Mesenchymal stem cell (in vitro differentiated cells and primary cell): ENCODE measurements at regions not wholly inside any gene's neighbourhood (a gene's known extent, or its start where the extent isn't known, plus 50 kb on each side); places are given as distances from the start of the nearest gene placed in this dataset.

Experiments used
- DNase-seq: peaks from one replicate; pipeline ENCODE4 v3.0.0-alpha.2; 2013
- H2AFZ ChIP-seq: one replicate; pipeline ENCODE4 v1.6.1; 2013; ENCODE audit warnings: low read depth, mild to moderate bottlenecking, control low read depth, inconsistent platforms, low read length, moderate library complexity
- H2AK5ac ChIP-seq: 2 replicates; pipeline ENCODE4 v1.6.1; 2013; ENCODE audit warnings: low read length, moderate library complexity, mild to moderate bottlenecking, inconsistent platforms; ENCODE audit not compliant: severe bottlenecking
- H2BK120ac ChIP-seq: one replicate; pipeline ENCODE4 v1.6.1; 2013; ENCODE audit warnings: low read depth, mild to moderate bottlenecking, inconsistent platforms, low read length, moderate library complexity
- H2BK12ac ChIP-seq, 2 experiments: one replicate each; pipeline ENCODE4 v1.6.1; 2013; ENCODE audit warnings: inconsistent platforms in 2 of 2, low read length in 2 of 2, mild to moderate bottlenecking in 2 of 2, moderate library complexity in 2 of 2, control low read depth in 1 of 2
- H2BK15ac ChIP-seq: one replicate; pipeline ENCODE4 v1.6.1; 2013; ENCODE audit warnings: mild to moderate bottlenecking, low read depth, inconsistent platforms; ENCODE audit not compliant: poor library complexity, severe bottlenecking
- H2BK5ac ChIP-seq: 2 replicates; pipeline ENCODE4 v1.6.1; 2013; ENCODE audit warnings: low read depth, mild to moderate bottlenecking, low read length, control low read depth, inconsistent platforms; ENCODE audit not compliant: poor library complexity, severe bottlenecking
- H3K14ac ChIP-seq, 2 experiments: one replicate each; pipeline ENCODE4 v1.6.1; 2013; ENCODE audit warnings: inconsistent platforms in 2 of 2, low read length in 2 of 2, control low read depth in 1 of 2, mild to moderate bottlenecking in 1 of 2, moderate library complexity in 1 of 2
- H3K18ac ChIP-seq, 2 experiments: one replicate each; pipeline ENCODE4 v1.6.1; 2013; ENCODE audit warnings: inconsistent platforms in 2 of 2, low read length in 2 of 2, control low read depth in 1 of 2, low read depth in 1 of 2, mild to moderate bottlenecking in 1 of 2
- H3K23ac ChIP-seq, 2 experiments: one replicate each; pipeline ENCODE4 v1.6.1; 2013; ENCODE audit warnings: inconsistent platforms in 2 of 2, low read length in 2 of 2, mild to moderate bottlenecking in 2 of 2, moderate library complexity in 2 of 2, control low read depth in 1 of 2
- H3K27ac ChIP-seq: 2 replicates; pipeline ENCODE4 v1.5.1; 2013; ENCODE audit warnings: mild to moderate bottlenecking, moderate library complexity, low read length, control low read depth, inconsistent platforms; ENCODE audit not compliant: poor library complexity, severe bottlenecking
- H3K27me3 ChIP-seq, 2 experiments: 2 replicates each; pipeline versions ENCODE4 v1.6.1 to v1.7.0; 2013; ENCODE audit warnings: low read length in 2 of 2, mild to moderate bottlenecking in 2 of 2, moderate library complexity in 2 of 2, control low read depth in 1 of 2, inconsistent platforms in 1 of 2; ENCODE audit not compliant: control insufficient read depth in 1 of 2, insufficient read depth in 1 of 2
- H3K36me3 ChIP-seq, 2 experiments: 2 replicates each; pipeline versions ENCODE4 v1.6.1 to v1.7.0; 2013; ENCODE audit warnings: low read length in 2 of 2, control low read depth in 1 of 2, inconsistent platforms in 1 of 2, low read depth in 1 of 2, mild to moderate bottlenecking in 1 of 2; ENCODE audit not compliant: insufficient read depth in 2 of 2, control insufficient read depth in 1 of 2
- H3K4ac ChIP-seq, 2 experiments: one replicate each; pipeline ENCODE4 v1.6.1; 2013; ENCODE audit warnings: inconsistent platforms in 2 of 2, low read length in 2 of 2, mild to moderate bottlenecking in 2 of 2, moderate library complexity in 2 of 2, control low read depth in 1 of 2, low read depth in 1 of 2
- H3K4me1 ChIP-seq: 2 replicates; pipeline ENCODE4 v1.6.1; 2013; ENCODE audit warnings: low read depth, low read length, control low read depth; ENCODE audit not compliant: control insufficient read depth, insufficient read depth
- H3K4me2 ChIP-seq: 2 replicates; pipeline ENCODE4 v1.6.1; 2013; ENCODE audit warnings: low read length, mild to moderate bottlenecking, inconsistent platforms; ENCODE audit not compliant: poor library complexity, severe bottlenecking
- H3K4me3 ChIP-seq, 2 experiments: 2 replicates each; pipeline versions ENCODE4 v1.5.1 to v1.7.0; 2013; ENCODE audit warnings: low read length in 2 of 2, mild to moderate bottlenecking in 2 of 2, control low read depth in 1 of 2, low read depth in 1 of 2; ENCODE audit not compliant: insufficient read depth in 1 of 2
- H3K79me1 ChIP-seq: replicated peaks from 2 replicates; pipeline ENCODE4 v1.6.1; 2013; ENCODE audit warnings: mild to moderate bottlenecking, control low read depth, low read length, inconsistent platforms; ENCODE audit not compliant: poor library complexity, severe bottlenecking
- H3K9ac ChIP-seq: 2 replicates; pipeline ENCODE4 v1.7.0; 2013; ENCODE audit warnings: mild to moderate bottlenecking, low read length, moderate library complexity
- H3K9me3 ChIP-seq: 2 replicates; pipeline ENCODE4 v1.7.0; 2013; ENCODE audit warnings: mild to moderate bottlenecking, low read length; ENCODE audit not compliant: control insufficient read depth
- H4K8ac ChIP-seq: one replicate; pipeline ENCODE4 v1.6.1; 2013; ENCODE audit warnings: inconsistent platforms, mild to moderate bottlenecking, low read length, moderate library complexity
- H4K91ac ChIP-seq: one replicate; pipeline ENCODE4 v1.6.1; 2013; ENCODE audit warnings: mild to moderate bottlenecking, low read length, inconsistent platforms
- WGBS: methylation state at CpG from one replicate; pipeline ENCODE4 v1.1.7; 2013; ENCODE audit warnings: mixed read lengths; 5-methylcytosine and 5-hydroxymethylcytosine counted together

DNA sequence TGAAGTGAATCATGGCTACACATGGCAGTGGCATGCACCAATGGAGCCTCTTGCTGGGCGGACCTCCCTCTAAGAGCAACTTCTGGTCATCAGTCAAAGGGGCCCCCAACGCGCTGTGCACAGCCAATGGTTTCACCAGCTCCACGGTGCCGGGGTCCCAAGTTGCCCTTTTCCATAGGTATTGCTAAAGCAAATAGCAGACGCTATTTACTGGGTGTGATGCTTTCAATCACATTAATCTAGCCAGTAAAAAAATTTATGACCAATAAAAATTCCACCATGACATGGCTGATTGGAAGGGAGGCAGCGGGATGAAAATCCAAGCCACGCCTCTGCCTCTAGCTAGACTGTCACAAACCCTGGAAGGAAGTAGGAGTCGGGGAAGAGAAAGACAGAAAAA is 680.3 kb upstream of the SOX9 start:
- no peak overlapping the region for H3K27ac ChIP-seq
- H3K18ac ChIP-seq, result peak overlapping the region; percentile 46 to 80
- peak overlapping the region; percentile 27 to 90 for H2BK12ac ChIP-seq
- no peaks in the 10 kb centered on the region for H3K27me3 ChIP-seq
- H3K36me3 ChIP-seq, result no peaks in the 10 kb centered on the region
- H3K4me2 ChIP-seq, result no peak overlapping the region
- no peak overlapping the region for H4K8ac ChIP-seq
- H2BK5ac ChIP-seq, result no peak overlapping the region
- H3K14ac ChIP-seq, result no peak overlapping the region
- no peak overlapping the region for H3K4me3 ChIP-seq
- H3K23ac ChIP-seq, result no peak overlapping the region
- no peaks in the 10 kb centered on the region for H3K9me3 ChIP-seq
- H2AK5ac ChIP-seq, result peak overlapping the region; percentile 7
- H3K79me1 ChIP-seq, result no peaks in the 10 kb centered on the region
- no peak for DNase-seq
- H3K4ac ChIP-seq, result peak overlapping the region; percentile 13 to 36
- H2BK120ac ChIP-seq, result peak overlapping the region; percentile 71
- peak overlapping the region; percentile 18 for H4K91ac ChIP-seq
- H3K9ac ChIP-seq, result no peak overlapping the region
- H3K4me1 ChIP-seq, result peaks cover 5% of the 10 kb centered on the region
- 98% methylated on average over 8 of the region's 9 CpGs for WGBS
- H2AFZ ChIP-seq, result no peak overlapping the region
- no peak overlapping the region for H2BK15ac ChIP-seq

- H3K27me3 ChIP-seq, result no peaks in the 10 kb centered on the region
- H3K23ac ChIP-seq, result no peak overlapping the region
- H2BK15ac ChIP-seq, result no peak overlapping the region
- no peak overlapping the region for H3K4me2 ChIP-seq
- H3K79me1 ChIP-seq, result no peaks in the 10 kb centered on the region
- no peak overlapping the region for H3K14ac ChIP-seq
- peak overlapping the region in 1 of 2 experiments; percentile 37 for H3K18ac ChIP-seq
- H3K4me3 ChIP-seq, result no peak overlapping the region
- no peak overlapping the region for H3K4ac ChIP-seq
- H3K9me3 ChIP-seq, result no peaks in the 10 kb centered on the region
- WGBS, result 0% methylated on average over 6 of the region's 6 CpGs
- H3K36me3 ChIP-seq, result no peaks in the 10 kb centered on the region
- no peak overlapping the region for H3K9ac ChIP-seq
- no peak overlapping the region for H3K27ac ChIP-seq
- H2AK5ac ChIP-seq, result no peak overlapping the region
- no peak overlapping the region for H2BK5ac ChIP-seq
- H2AFZ ChIP-seq, result no peak overlapping the region
- peak overlapping the region; percentile 42 for H4K8ac ChIP-seq
- H2BK120ac ChIP-seq, result no peak overlapping the region
- peak overlapping the region in 1 of 2 experiments; percentile 28 for H2BK12ac ChIP-seq
- H3K4me1 ChIP-seq, result peaks cover 5% of the 10 kb centered on the region
- DNase-seq, result peak; percentile 93
- no peak overlapping the region for H4K91ac ChIP-seq
Observed at GRCh38 chr17:71441098-71441497, 679.7 kb upstream of the SOX9 start.

DNA sequence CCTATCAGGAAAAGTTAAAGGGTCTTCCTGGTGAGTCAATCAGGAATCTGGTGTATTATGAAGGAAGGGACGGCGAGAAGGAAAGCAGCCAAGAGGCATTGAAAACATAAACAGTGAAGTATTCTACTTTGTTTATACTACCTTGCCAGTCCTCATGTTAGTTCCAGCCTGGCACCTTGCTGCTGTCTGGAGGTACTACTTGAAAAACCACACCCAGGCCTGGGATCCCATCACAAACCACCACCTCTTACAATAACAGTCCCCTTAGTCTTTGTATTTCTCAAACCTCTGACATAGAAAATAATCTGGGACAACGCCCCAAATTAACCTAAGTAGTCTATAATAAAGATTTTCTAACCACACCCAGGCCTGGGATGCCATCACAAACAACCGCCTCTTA is 676.7 kb upstream of the SOX9 start:
- Histone ChIP-seq H2AK5ac (no peak overlapping the region), H3K9ac (no peak overlapping the region), H3K9me3 (no peaks in the 10 kb centered on the region), H2BK15ac (no peak overlapping the region), H2BK120ac (no peak overlapping the region), H3K4ac (no peak overlapping the region), H3K4me2 (no peak overlapping the region), H3K18ac (no peak overlapping the region), H3K36me3 (no peaks in the 10 kb centered on the region), H3K4me3 (no peak overlapping the region), H3K14ac (no peak overlapping the region), H4K8ac (no peak overlapping the region), H3K27ac (no peak overlapping the region), H2BK12ac (no peak overlapping the region), H2BK5ac (no peak overlapping the region), H3K23ac (no peak overlapping the region), H3K27me3 (no peaks in the 10 kb centered on the region), H4K91ac (no peak overlapping the region), H2AFZ (no peak overlapping the region), H3K4me1 (peaks cover 3% of the 10 kb centered on the region), H3K79me1 (no peaks in the 10 kb centered on the region)
- DNase-seq, result no peak
- 53% methylated on average over 4 of the region's 4 CpGs for WGBS

- no peak overlapping the region for H2AK5ac ChIP-seq
- WGBS, result 90% methylated on average over 1 of the region's 2 CpGs
- H2BK12ac ChIP-seq, result no peak overlapping the region
- no peak for DNase-seq
- H3K9ac ChIP-seq, result no peak overlapping the region
- no peak overlapping the region for H2BK5ac ChIP-seq
- no peaks in the 10 kb centered on the region for H3K36me3 ChIP-seq
- H4K91ac ChIP-seq, result no peak overlapping the region
- H3K18ac ChIP-seq, result no peak overlapping the region
- H4K8ac ChIP-seq, result no peak overlapping the region
- H2BK15ac ChIP-seq, result no peak overlapping the region
- H3K14ac ChIP-seq, result no peak overlapping the region
- no peaks in the 10 kb centered on the region for H3K9me3 ChIP-seq
- no peak overlapping the region for H3K23ac ChIP-seq
- no peak overlapping the region for H3K27ac ChIP-seq
- H2AFZ ChIP-seq, result no peak overlapping the region
- no peaks in the 10 kb centered on the region for H3K4me1 ChIP-seq
- no peaks in the 10 kb centered on the region for H3K27me3 ChIP-seq
- no peak overlapping the region for H2BK120ac ChIP-seq
- no peaks in the 10 kb centered on the region for H3K79me1 ChIP-seq
- H3K4ac ChIP-seq, result no peak overlapping the region
- no peak overlapping the region for H3K4me3 ChIP-seq
- H3K4me2 ChIP-seq, result no peak overlapping the region
Observed at GRCh38 chr17:71446645-71447437, 674.0 kb upstream of the SOX9 start.
